SK-N-SH (cell line): ENCODE measurements at regions not wholly inside any gene's neighbourhood (a gene's known extent, or its start where the extent isn't known, plus 50 kb on each side); places are given as distances from the start of the nearest gene placed in this dataset.

Experiments
- CTCF ChIA-PET: fragments of 300-600, 350-600 bp; formaldehyde crosslinking; extraction: SDS; loops from one replicate; lab custom pipeline; 2021; lab: Yijun Ruan, JAX
- POLR2A ChIA-PET: fragments of 350-600 bp; sonication (Branson Sonifier 250); formaldehyde crosslinking; extraction: SDS; loops from one replicate; lab custom pipeline; 2020; ENCODE audit warnings: antibody characterized with exemption, inconsistent platforms; lab: Yijun Ruan, JAX
- DNase-seq: peaks from one replicate; pipeline ENCODE4 v3.0.0; 2012
- H2AFZ ChIP-seq: fragments of 200-600 bp; sonication (generic); 2 replicates; pipeline ENCODE4 v1.8.1; 2016; ENCODE audit warnings: antibody characterized with exemption, mild to moderate bottlenecking, low read depth
- H3F3A ChIP-seq: fragments of 200-600 bp; sonication (generic); replicated peaks from 2 replicates; pipeline ENCODE3; 2016; ENCODE audit warnings: antibody characterized with exemption, mild to moderate bottlenecking; ENCODE audit not compliant: insufficient read depth
- H3K27ac ChIP-seq, 2 experiments: fragments of 200-500 bp in 1 of 2; fragments of 200-600 bp in 1 of 2; sonication (Bioruptor generic) in 1 of 2; sonication (generic), shearing (Covaris generic) in 1 of 2; 2 replicates each; pipeline versions ENCODE4 v1.5.1 to v1.6.1; 2014 to 2016; ENCODE audit warnings: low read depth in 2 of 2, inconsistent platforms in 1 of 2, low read length in 1 of 2, mild to moderate bottlenecking in 1 of 2, mixed read lengths in 1 of 2
- H3K27me3 ChIP-seq: fragments of 200-600 bp; sonication (generic), shearing (Covaris generic); 2 replicates; pipeline ENCODE4 v1.6.1; 2016; ENCODE audit warnings: mixed run types; ENCODE audit not compliant: insufficient read depth
- H3K36me3 ChIP-seq, 2 experiments: fragments of 200-500 bp in 1 of 2; fragments of 200-600 bp in 1 of 2; sonication (Bioruptor generic) in 1 of 2; sonication (generic) in 1 of 2; replicated peaks in 1 of 2; 2 replicates each; pipeline versions ENCODE3 to v1.5.1; 2014 to 2016; ENCODE audit warnings: low read length in 1 of 2, mild to moderate bottlenecking in 1 of 2; ENCODE audit not compliant: insufficient read depth in 2 of 2, control insufficient read depth in 1 of 2
- H3K4me1 ChIP-seq, 2 experiments: fragments of 200-500 bp in 1 of 2; fragments of 200-600 bp in 1 of 2; sonication (Bioruptor generic) in 1 of 2; sonication (generic), shearing (Covaris generic) in 1 of 2; 2 replicates each; pipeline versions ENCODE4 v1.5.1 to v1.6.1; 2014 to 2016; ENCODE audit warnings: low read depth in 1 of 2, low read length in 1 of 2, mixed run types in 1 of 2; ENCODE audit not compliant: insufficient read depth in 2 of 2, control insufficient read depth in 1 of 2
- H3K4me2 ChIP-seq: fragments of 200-600 bp; sonication (generic), shearing (Covaris generic); 2 replicates; pipeline ENCODE4 v1.6.1; 2017; ENCODE audit warnings: mixed run types
- H3K4me3 ChIP-seq, 2 experiments: fragments of 200-500 bp in 1 of 2; fragments of 200-600 bp in 1 of 2; sonication (Bioruptor generic) in 1 of 2; sonication (generic), shearing (Covaris generic) in 1 of 2; 2 replicates each; pipeline versions ENCODE4 v1.5.1 to v1.8.1; 2014 to 2016; ENCODE audit warnings: low read depth in 2 of 2, inconsistent platforms in 1 of 2, low read length in 1 of 2, mild to moderate bottlenecking in 1 of 2, mixed read lengths in 1 of 2, moderate library complexity in 1 of 2
- H3K79me2 ChIP-seq: fragments of 200-600 bp; sonication (generic); 2 replicates; pipeline ENCODE4 v1.8.1; 2017; ENCODE audit warnings: mild to moderate bottlenecking; ENCODE audit not compliant: insufficient read depth
- H3K9ac ChIP-seq: fragments of 200-600 bp; sonication (generic); 2 replicates; pipeline ENCODE4 v1.6.1; 2017; ENCODE audit warnings: mixed run types
- H3K9me2 ChIP-seq: fragments of 200-600 bp; sonication (generic); 2 replicates; pipeline ENCODE4 v1.6.1; 2017; ENCODE audit warnings: mixed run types
- H3K9me3 ChIP-seq: fragments of 200-600 bp; sonication (generic); 2 replicates; pipeline ENCODE4 v1.6.1; 2017; ENCODE audit warnings: mixed run types, mild to moderate bottlenecking, moderate library complexity
- H4K20me1 ChIP-seq: fragments of 200-600 bp; sonication (generic); 2 replicates; pipeline ENCODE4 v1.6.1; 2017; ENCODE audit warnings: mild to moderate bottlenecking, mixed run types; ENCODE audit not compliant: insufficient read depth
- ELF1 ChIP-seq: IDR thresholded peaks from 2 replicates; pipeline ENCODE4 v1.4.0; 2012
- EP300 ChIP-seq, 2 experiments: IDR thresholded peaks; 2 replicates each; pipeline versions ENCODE4 v1.4.0 to v1.6.1; 2012; ENCODE audit warnings: borderline replicate concordance in 1 of 2, low read depth in 1 of 2, low read length in 1 of 2
- FOSL2 ChIP-seq: IDR thresholded peaks from 2 replicates; pipeline ENCODE4 v1.4.0; 2012; ENCODE audit warnings: low read depth, mild to moderate bottlenecking, moderate library complexity, borderline replicate concordance
- GABPA ChIP-seq: IDR thresholded peaks from 2 replicates; pipeline ENCODE4 v1.4.0; 2012; ENCODE audit warnings: low read depth, mild to moderate bottlenecking
- GATA2 ChIP-seq: sonication (generic); formaldehyde crosslinking; IDR thresholded peaks from 2 replicates; pipeline ENCODE4 v1.5.0; 2020; ENCODE audit warnings: mild to moderate bottlenecking, missing genetic modification reagents
- JUND ChIP-seq: IDR thresholded peaks from 2 replicates; pipeline ENCODE4 v1.4.0; 2012
- NFIC ChIP-seq: IDR thresholded peaks from 2 replicates; pipeline ENCODE4 v1.4.0; 2012; ENCODE audit warnings: borderline replicate concordance
- NRF1 ChIP-seq: IDR thresholded peaks from 2 replicates; pipeline ENCODE4 v1.6.1; 2012; ENCODE audit warnings: low read depth, mild to moderate bottlenecking, low read length
- PBX3 ChIP-seq: IDR thresholded peaks from 2 replicates; pipeline ENCODE4; 2012
- POLR2AphosphoS5 ChIP-seq: IDR thresholded peaks from 2 replicates; pipeline ENCODE4 v1.6.1; 2012; ENCODE audit warnings: low read depth, low read length
- REST ChIP-seq: IDR thresholded peaks from 2 replicates; pipeline ENCODE4 v1.6.1; 2012; ENCODE audit warnings: mild to moderate bottlenecking, low read depth, low read length, moderate library complexity
- SIN3A ChIP-seq: IDR thresholded peaks from 2 replicates; pipeline ENCODE4 v1.6.1; 2012; ENCODE audit warnings: low read depth, mild to moderate bottlenecking, low read length, moderate library complexity, borderline replicate concordance
- TAF1 ChIP-seq: IDR thresholded peaks from 2 replicates; pipeline ENCODE4 v1.6.1; 2012; ENCODE audit warnings: low read depth, mild to moderate bottlenecking, low read length, moderate library complexity, borderline replicate concordance
- TCF12 ChIP-seq: IDR thresholded peaks from 2 replicates; pipeline ENCODE4 v1.4.0; 2012
- TEAD4 ChIP-seq: IDR thresholded peaks from 2 replicates; pipeline ENCODE4 v1.4.0; 2012; ENCODE audit warnings: mild to moderate bottlenecking, borderline replicate concordance; ENCODE audit not compliant: insufficient read depth
- TF ChIP-seq, protein P1 (sequence below): IDR thresholded peaks from 2 replicates; pipeline ENCODE4 v1.4.0; 2012; ENCODE audit warnings: low read depth, borderline replicate concordance
- TF ChIP-seq, protein P2 (sequence below): IDR thresholded peaks from 2 replicates; pipeline ENCODE4 v1.4.0; 2012; ENCODE audit warnings: low read depth

DNA sequence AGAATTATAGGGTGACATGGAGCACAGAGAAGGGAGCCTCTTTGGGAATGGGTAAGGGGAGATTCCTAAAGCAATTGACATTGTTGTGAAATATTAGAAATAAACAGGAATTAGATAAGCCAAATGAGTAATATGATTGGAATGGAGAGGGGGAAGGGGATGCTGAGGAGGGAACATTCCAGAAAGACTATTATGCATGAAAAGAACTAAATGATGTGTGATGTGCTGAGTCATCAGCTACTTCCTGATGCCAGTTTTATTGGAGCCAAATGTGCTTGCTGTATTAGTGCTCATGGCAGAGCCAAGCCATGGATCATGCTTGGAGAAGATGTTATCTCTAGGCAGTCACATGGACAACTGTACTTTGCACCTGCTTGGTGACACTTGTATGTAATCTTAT is 189.0 kb upstream of the HCCS start:
- Histone ChIP-seq H3K4me2 (no peak overlapping the region), H3K9me3 (no peaks in the 10 kb centered on the region), H3K79me2 (no peaks in the 10 kb centered on the region), H2AFZ (no peak overlapping the region), H3K9me2 (no peaks in the 10 kb centered on the region), H3K27ac (peak overlapping the region in 1 of 2 experiments; percentile 19; a peak in 1 of 4 replicates), H3F3A (no peaks in the 10 kb centered on the region), H4K20me1 (no peaks in the 10 kb centered on the region), H3K9ac (no peak overlapping the region), H3K27me3 (no peaks in the 10 kb centered on the region), H3K4me3 (no peak overlapping the region), H3K4me1 (peaks cover 0 to 7% of the 10 kb centered on the region in 2 experiments; a peak in 2 of 4 replicates), H3K36me3 (no peaks in the 10 kb centered on the region)
- DNase-seq = no peak
- TF ChIP-seq NFIC (peak; percentile 72), POLR2AphosphoS5 (peak; percentile 33; the same call in 1 of the 2 replicates), FOSL2 (peak; percentile 84), ELF1 (no peak; the same call in 1 of the 2 replicates), SIN3A (no peak), TCF12 (peak; percentile 93), JUND (peak; percentile 87), TEAD4 (peak; percentile 74; the same call in 1 of the 2 replicates), GABPA (no peak), REST (no peak), GATA2 (CRISPR knock-in tag) (no peak), EP300 (IDR thresholded peaks at IDR 0.05; ENCODE audit: borderline replicate concordance in 1 of 2, low read depth in 1 of 2, low read length in 1 of 2) (peak in 1 of 2 experiments; percentile 88; a peak in 2 of 4 replicates), TAF1 (no peak), NRF1 (no peak), PBX3 (peak; percentile 62)
- TF ChIP-seq, protein P1, sequence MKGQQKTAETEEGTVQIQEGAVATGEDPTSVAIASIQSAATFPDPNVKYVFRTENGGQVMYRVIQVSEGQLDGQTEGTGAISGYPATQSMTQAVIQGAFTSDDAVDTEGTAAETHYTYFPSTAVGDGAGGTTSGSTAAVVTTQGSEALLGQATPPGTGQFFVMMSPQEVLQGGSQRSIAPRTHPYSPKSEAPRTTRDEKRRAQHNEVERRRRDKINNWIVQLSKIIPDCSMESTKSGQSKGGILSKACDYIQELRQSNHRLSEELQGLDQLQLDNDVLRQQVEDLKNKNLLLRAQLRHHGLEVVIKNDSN = peak; percentile 47; the same call in 1 of the 2 replicates
- TF ChIP-seq, protein P2, sequence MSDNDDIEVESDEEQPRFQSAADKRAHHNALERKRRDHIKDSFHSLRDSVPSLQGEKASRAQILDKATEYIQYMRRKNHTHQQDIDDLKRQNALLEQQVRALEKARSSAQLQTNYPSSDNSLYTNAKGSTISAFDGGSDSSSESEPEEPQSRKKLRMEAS = no peak
- POLR2A ChIA-PET = no interaction called here
- CTCF ChIA-PET = no interaction called here
